KBM-7 (cell line): ENCODE measurements at regions not wholly inside any gene's neighbourhood (a gene's known extent, or its start where the extent isn't known, plus 50 kb on each side); places are given as distances from the start of the nearest gene placed in this dataset.

ENCODE experiments used
- DNase-seq: peaks from one replicate; pipeline ENCODE4 v3.0.0-alpha.2; 2015
- in situ Hi-C: fragments of 300-500 bp; cut with MboI; formaldehyde crosslinking; loops from 2 replicates; pipeline ENCODE4 v1.14.3; 2020; ENCODE audit warnings: low sequenced_read_pairs, low pct_unique_long_range_greater_than_20kb, mixed read lengths

GRCh38 chr15:77853008-77853328, 220.3 kb upstream of the LINGO1 start:
- in situ Hi-C loops: no loop called here
- DNase-seq: no peak

GRCh38 chr15:77852241-77853007, 219.7 kb upstream of the LINGO1 start:
- no peak for DNase-seq
- in situ Hi-C loops: no loop called here

- in situ Hi-C loops: no loop called here
- no peak for DNase-seq
Observed at GRCh38 chr15:77851691-77852090, 219.0 kb upstream of the LINGO1 start.

GRCh38 chr15:77851086-77851485, 218.4 kb upstream of the LINGO1 start:
- in situ Hi-C loops: no loop called here
- no peak for DNase-seq

- no peak for DNase-seq
- in situ Hi-C loops: no loop called here
Observed at GRCh38 chr15:77846986-77847385, 214.3 kb upstream of the LINGO1 start.

- in situ Hi-C loops: no loop called here
- DNase-seq: no peak
Observed at GRCh38 chr15:77846360-77846759, 213.6 kb upstream of the LINGO1 start.

- in situ Hi-C loops: no loop called here
- no peak for DNase-seq
Observed at GRCh38 chr15:77844798-77845446, 212.2 kb upstream of the LINGO1 start.

GRCh38 chr15:77843546-77843945, 210.8 kb upstream of the LINGO1 start:
- no peak for DNase-seq
- in situ Hi-C loops: no loop called here

- in situ Hi-C loops: no loop called here
- DNase-seq: no peak
Observed at GRCh38 chr15:77840991-77841775, 208.5 kb upstream of the LINGO1 start.

GRCh38 chr15:77839970-77840905, 207.5 kb upstream of the LINGO1 start:
- in situ Hi-C loops: no loop called here
- DNase-seq: no peak

- in situ Hi-C loops: no loop called here
- no peak for DNase-seq
Observed at GRCh38 chr15:77839456-77839855, 206.7 kb upstream of the LINGO1 start.

- no peak for DNase-seq
- in situ Hi-C loops: no loop called here
Observed at GRCh38 chr15:77838595-77838994, 205.9 kb upstream of the LINGO1 start.

- no peak for DNase-seq
- in situ Hi-C loops: no loop called here
Observed at GRCh38 chr15:77838061-77838460, 205.3 kb upstream of the LINGO1 start.

- in situ Hi-C loops: no loop called here
- DNase-seq: no peak
Observed at GRCh38 chr15:77837649-77838025, 204.9 kb upstream of the LINGO1 start.

GRCh38 chr15:77836906-77837648, 204.4 kb upstream of the LINGO1 start:
- no peak for DNase-seq
- in situ Hi-C loops: no loop called here

GRCh38 chr15:77836121-77836692, 203.5 kb upstream of the LINGO1 start:
- DNase-seq: no peak
- in situ Hi-C loops: no loop called here

- in situ Hi-C loops: no loop called here
- DNase-seq: no peak
Observed at GRCh38 chr15:77834276-77834990, 201.7 kb upstream of the LINGO1 start.

GRCh38 chr15:77832874-77833273, 200.2 kb upstream of the LINGO1 start:
- in situ Hi-C loops: no loop called here

More at GRCh38 chr15:77832874-77833273, 200.2 kb upstream of the LINGO1 start:
- DNase-seq: no peak
